H9 (cell line): ENCODE measurements at regions not wholly inside any gene's neighbourhood (a gene's known extent, or its start where the extent isn't known, plus 50 kb on each side); places are given as distances from the start of the nearest gene placed in this dataset.

Experiments
- DNase-seq: peaks from one replicate; pipeline ENCODE4 v3.0.0-alpha.2; 2017
- H2AFZ ChIP-seq: one replicate; pipeline ENCODE4 v1.6.1; 2013; ENCODE audit warnings: mild to moderate bottlenecking, low read length, control low read depth, moderate library complexity
- H2AK5ac ChIP-seq: 2 replicates; pipeline ENCODE4 v1.6.1; 2013; ENCODE audit warnings: low read length, control low read depth, mixed read lengths; ENCODE audit not compliant: insufficient read length
- H2BK120ac ChIP-seq: one replicate; pipeline ENCODE4 v1.6.1; 2013; ENCODE audit warnings: low read depth, mild to moderate bottlenecking, low read length, control low read depth, inconsistent platforms; ENCODE audit not compliant: poor library complexity, severe bottlenecking
- H2BK12ac ChIP-seq: 2 replicates; pipeline ENCODE4 v1.6.1; 2013; ENCODE audit warnings: low read length, control low read depth, mixed read lengths, low read depth; ENCODE audit not compliant: insufficient read length
- H2BK15ac ChIP-seq: 2 replicates; pipeline ENCODE4 v1.6.1; 2013; ENCODE audit warnings: low read depth, low read length, control low read depth
- H2BK20ac ChIP-seq: one replicate; pipeline ENCODE4 v1.6.1; 2013; ENCODE audit warnings: low read depth, mild to moderate bottlenecking, low read length, control low read depth, inconsistent platforms; ENCODE audit not compliant: poor library complexity, severe bottlenecking
- H2BK5ac ChIP-seq: 2 replicates; pipeline ENCODE4 v1.6.1; 2013; ENCODE audit warnings: low read length, control low read depth, mixed read lengths; ENCODE audit not compliant: insufficient read length
- H3K14ac ChIP-seq: 2 replicates; pipeline ENCODE4 v1.6.1; 2013; ENCODE audit warnings: low read length, control low read depth; ENCODE audit not compliant: insufficient read depth
- H3K18ac ChIP-seq: 2 replicates; pipeline ENCODE4 v1.6.1; 2013; ENCODE audit warnings: low read depth, mild to moderate bottlenecking, mixed read lengths, low read length, control low read depth; ENCODE audit not compliant: insufficient read length
- H3K23ac ChIP-seq: 2 replicates; pipeline ENCODE4 v1.6.1; 2013; ENCODE audit warnings: low read length, control low read depth, mixed read lengths, low read depth; ENCODE audit not compliant: insufficient read length
- H3K23me2 ChIP-seq: 2 replicates; pipeline ENCODE4 v1.6.1; 2013; ENCODE audit warnings: low read depth, mild to moderate bottlenecking, mixed read lengths, low read length, control low read depth; ENCODE audit not compliant: insufficient read length, poor library complexity, severe bottlenecking
- H3K27ac ChIP-seq: 2 replicates; pipeline ENCODE4 v1.5.1; 2013; ENCODE audit warnings: low read length, control low read depth, mixed read lengths, low read depth; ENCODE audit not compliant: insufficient read length
- H3K27me3 ChIP-seq: 2 replicates; pipeline ENCODE4 v1.6.1; 2013; ENCODE audit warnings: low read length, control low read depth, inconsistent platforms; ENCODE audit not compliant: insufficient read depth
- H3K4ac ChIP-seq: 2 replicates; pipeline ENCODE4 v1.6.1; 2013; ENCODE audit warnings: low read depth, mild to moderate bottlenecking, control low read depth, inconsistent platforms, low read length, moderate library complexity
- H3K4me1 ChIP-seq: 2 replicates; pipeline ENCODE4 v1.6.1; 2013; ENCODE audit warnings: low read length, control low read depth, inconsistent platforms; ENCODE audit not compliant: insufficient read depth
- H3K4me2 ChIP-seq: 2 replicates; pipeline ENCODE4 v1.6.1; 2013; ENCODE audit warnings: low read length, control low read depth, mixed read lengths; ENCODE audit not compliant: insufficient read length, insufficient read depth
- H3K56ac ChIP-seq: 2 replicates; pipeline ENCODE4 v1.6.1; 2013; ENCODE audit warnings: low read depth, mild to moderate bottlenecking, mixed read lengths, low read length, control low read depth; ENCODE audit not compliant: insufficient read length
- H3K79me1 ChIP-seq: 2 replicates; pipeline ENCODE4 v1.6.1; 2013; ENCODE audit warnings: low read depth, mild to moderate bottlenecking, moderate library complexity, low read length, control low read depth, inconsistent platforms; ENCODE audit not compliant: insufficient read depth, poor library complexity, severe bottlenecking
- H3K79me2 ChIP-seq: 2 replicates; pipeline ENCODE4 v1.6.1; 2013; ENCODE audit warnings: low read length, control low read depth, inconsistent platforms; ENCODE audit not compliant: insufficient read depth
- H3K9ac ChIP-seq: 2 replicates; pipeline ENCODE4 v1.6.1; 2013; ENCODE audit warnings: low read length, control low read depth, mixed read lengths; ENCODE audit not compliant: insufficient read length; ENCODE audit errors: extremely low read depth
- H3K9me3 ChIP-seq: one replicate; pipeline ENCODE4 v1.6.1; 2013; ENCODE audit warnings: low read depth, low read length, inconsistent platforms; ENCODE audit not compliant: control insufficient read depth
- H3T11ph ChIP-seq: one replicate; pipeline ENCODE4 v1.6.1; 2013; ENCODE audit warnings: mild to moderate bottlenecking, low read length, control low read depth, inconsistent platforms
- H4K20me1 ChIP-seq: one replicate; pipeline ENCODE4 v1.6.1; 2013; ENCODE audit not compliant: control insufficient read depth, insufficient read length, insufficient read depth
- H4K5ac ChIP-seq: 2 replicates; pipeline ENCODE4 v1.6.1; 2013; ENCODE audit warnings: low read depth, mild to moderate bottlenecking, mixed read lengths, low read length, control low read depth; ENCODE audit not compliant: insufficient read length
- H4K8ac ChIP-seq: replicated peaks from 2 replicates; pipeline ENCODE4 v1.6.1; 2013; ENCODE audit warnings: low read length, control low read depth, mixed read lengths, low read depth; ENCODE audit not compliant: insufficient read length
- H4K91ac ChIP-seq: 2 replicates; pipeline ENCODE4 v1.6.1; 2013; ENCODE audit warnings: low read depth, mild to moderate bottlenecking, moderate library complexity, mixed read lengths, low read length, control low read depth; ENCODE audit not compliant: insufficient read length
- H3K27ac Mint-ChIP-seq, 3 experiments: 2 replicates in 2 of 3; 3 replicates in 1 of 3; pipeline ENCODE4 v1.8.0; 2020 to 2021; ENCODE audit warnings: mixed read lengths in 3 of 3, mild to moderate bottlenecking in 1 of 3, moderate library complexity in 1 of 3
- H3K27me3 Mint-ChIP-seq: 2 replicates; pipeline ENCODE4 v1.8.0; 2021; ENCODE audit warnings: low read depth, mild to moderate bottlenecking, moderate library complexity, mixed read lengths
- H3K36me3 Mint-ChIP-seq, 3 experiments: 2 replicates in 2 of 3; 3 replicates in 1 of 3; pipeline ENCODE4 v1.8.0; 2020 to 2021; ENCODE audit warnings: low read depth in 3 of 3, mixed read lengths in 3 of 3; ENCODE audit not compliant: insufficient read depth in 1 of 3
- H3K4me1 Mint-ChIP-seq, 2 experiments: 2 replicates each; pipeline ENCODE4 v1.8.0; 2020; ENCODE audit warnings: mixed read lengths in 2 of 2
- H3K4me3 Mint-ChIP-seq, 2 experiments: 2 replicates in 1 of 2; 3 replicates in 1 of 2; pipeline ENCODE4 v1.8.0; 2020 to 2021; ENCODE audit warnings: mild to moderate bottlenecking in 2 of 2, mixed read lengths in 2 of 2, moderate library complexity in 1 of 2
- H3K9me3 Mint-ChIP-seq, 2 experiments: 2 replicates in 1 of 2; 3 replicates in 1 of 2; pipeline ENCODE4 v1.8.0; 2020; ENCODE audit warnings: mild to moderate bottlenecking in 2 of 2, mixed read lengths in 2 of 2, moderate library complexity in 1 of 2
- WGBS: extraction: QIAGEN DNeasy Blood & Tissue Kit; methylation state at CpG from one replicate; pipeline ENCODE4 v1.1.7; 2013; ENCODE audit warnings: missing lambda C conversion rate, low lambda C conversion rate, mixed read lengths; ENCODE audit not compliant: insufficient read length; ENCODE audit errors: extremely low coverage; 5-methylcytosine and 5-hydroxymethylcytosine counted together
- TF ChIP-seq, protein P1 (sequence below): fragments of 200-600 bp; sonication (generic); conservative IDR thresholded peaks from 3 replicates; pipeline ENCODE4 v1.8.0; 2021; ENCODE audit warnings: antibody characterized with exemption, mild to moderate bottlenecking

DNA sequence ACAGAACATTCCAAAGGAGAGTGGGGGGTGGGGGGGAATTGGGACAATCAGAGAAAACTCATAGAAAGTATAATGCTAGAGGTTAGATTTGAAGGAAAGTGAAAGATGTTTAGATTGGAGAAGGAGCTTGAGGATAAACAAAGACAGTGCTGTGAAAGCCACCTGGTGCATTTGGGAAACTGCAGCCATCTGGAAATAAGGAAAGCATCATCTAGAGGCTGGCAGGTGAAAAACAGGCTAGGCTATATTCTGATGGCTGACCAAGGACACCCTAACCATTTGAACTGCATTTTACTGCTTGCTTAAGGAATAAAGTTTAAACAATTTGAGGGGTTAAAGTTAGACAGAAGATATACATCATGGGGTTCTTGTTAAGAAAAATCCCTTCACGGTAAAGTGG, 296.4 kb downstream of the CETN3 start:
- no peaks in the 10 kb centered on the region for H3K23me2 ChIP-seq
- no peak overlapping the region for H2BK12ac ChIP-seq
- no peaks in the 10 kb centered on the region for H3K9me3 ChIP-seq
- H4K5ac ChIP-seq = no peak overlapping the region
- H4K20me1 ChIP-seq = no peaks in the 10 kb centered on the region
- DNase-seq = no peak
- H2AFZ ChIP-seq = no peak overlapping the region
- H3K79me1 ChIP-seq = no peaks in the 10 kb centered on the region
- H3K4ac ChIP-seq = no peak overlapping the region
- H3K79me2 ChIP-seq = no peaks in the 10 kb centered on the region
- no peak overlapping the region for H3K27ac ChIP-seq
- Mint-ChIP-seq H3K4me1 (peaks cover 6 to 13% of the 10 kb centered on the region in 2 experiments; a peak in 3 of 4 replicates), H3K27ac (no peak overlapping the region), H3K27me3 (no peaks in the 10 kb centered on the region), H3K9me3 (no peaks in the 10 kb centered on the region), H3K36me3 (no peaks in the 10 kb centered on the region), H3K4me3 (no peak overlapping the region)
- H4K8ac ChIP-seq = no peak overlapping the region
- no peak overlapping the region for H3K4me2 ChIP-seq
- H2BK20ac ChIP-seq = no peak overlapping the region
- no peak overlapping the region for H2AK5ac ChIP-seq
- H2BK15ac ChIP-seq = no peak overlapping the region
- TF ChIP-seq, protein P1, sequence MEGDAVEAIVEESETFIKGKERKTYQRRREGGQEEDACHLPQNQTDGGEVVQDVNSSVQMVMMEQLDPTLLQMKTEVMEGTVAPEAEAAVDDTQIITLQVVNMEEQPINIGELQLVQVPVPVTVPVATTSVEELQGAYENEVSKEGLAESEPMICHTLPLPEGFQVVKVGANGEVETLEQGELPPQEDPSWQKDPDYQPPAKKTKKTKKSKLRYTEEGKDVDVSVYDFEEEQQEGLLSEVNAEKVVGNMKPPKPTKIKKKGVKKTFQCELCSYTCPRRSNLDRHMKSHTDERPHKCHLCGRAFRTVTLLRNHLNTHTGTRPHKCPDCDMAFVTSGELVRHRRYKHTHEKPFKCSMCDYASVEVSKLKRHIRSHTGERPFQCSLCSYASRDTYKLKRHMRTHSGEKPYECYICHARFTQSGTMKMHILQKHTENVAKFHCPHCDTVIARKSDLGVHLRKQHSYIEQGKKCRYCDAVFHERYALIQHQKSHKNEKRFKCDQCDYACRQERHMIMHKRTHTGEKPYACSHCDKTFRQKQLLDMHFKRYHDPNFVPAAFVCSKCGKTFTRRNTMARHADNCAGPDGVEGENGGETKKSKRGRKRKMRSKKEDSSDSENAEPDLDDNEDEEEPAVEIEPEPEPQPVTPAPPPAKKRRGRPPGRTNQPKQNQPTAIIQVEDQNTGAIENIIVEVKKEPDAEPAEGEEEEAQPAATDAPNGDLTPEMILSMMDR = peak; percentile 48
- no peak overlapping the region for H3K14ac ChIP-seq
- H3K23ac ChIP-seq = no peak overlapping the region
- H2BK5ac ChIP-seq = no peak overlapping the region
- no peaks in the 10 kb centered on the region for H3K4me1 ChIP-seq
- H2BK120ac ChIP-seq = no peak overlapping the region
- H3T11ph ChIP-seq = no peak overlapping the region
- no peaks in the 10 kb centered on the region for H3K27me3 ChIP-seq
- H3K9ac ChIP-seq = no peak overlapping the region
- H3K18ac ChIP-seq = no peak overlapping the region
- H3K56ac ChIP-seq = no peak overlapping the region
- no peak overlapping the region for H4K91ac ChIP-seq
- WGBS = no CpG with 5 or more reads among the region's 1 CpG
